GOT3 (cell line): ENCODE measurements at regions not wholly inside any gene's neighbourhood (a gene's known extent, or its start where the extent isn't known, plus 50 kb on each side); places are given as distances from the start of the nearest gene placed in this dataset.

Source experiments
- DNase-seq: peaks from one replicate; lab custom pipeline; 2025; ENCODE audit warnings: mixed read lengths; lab: John Stamatoyannopoulos, UW

DNA sequence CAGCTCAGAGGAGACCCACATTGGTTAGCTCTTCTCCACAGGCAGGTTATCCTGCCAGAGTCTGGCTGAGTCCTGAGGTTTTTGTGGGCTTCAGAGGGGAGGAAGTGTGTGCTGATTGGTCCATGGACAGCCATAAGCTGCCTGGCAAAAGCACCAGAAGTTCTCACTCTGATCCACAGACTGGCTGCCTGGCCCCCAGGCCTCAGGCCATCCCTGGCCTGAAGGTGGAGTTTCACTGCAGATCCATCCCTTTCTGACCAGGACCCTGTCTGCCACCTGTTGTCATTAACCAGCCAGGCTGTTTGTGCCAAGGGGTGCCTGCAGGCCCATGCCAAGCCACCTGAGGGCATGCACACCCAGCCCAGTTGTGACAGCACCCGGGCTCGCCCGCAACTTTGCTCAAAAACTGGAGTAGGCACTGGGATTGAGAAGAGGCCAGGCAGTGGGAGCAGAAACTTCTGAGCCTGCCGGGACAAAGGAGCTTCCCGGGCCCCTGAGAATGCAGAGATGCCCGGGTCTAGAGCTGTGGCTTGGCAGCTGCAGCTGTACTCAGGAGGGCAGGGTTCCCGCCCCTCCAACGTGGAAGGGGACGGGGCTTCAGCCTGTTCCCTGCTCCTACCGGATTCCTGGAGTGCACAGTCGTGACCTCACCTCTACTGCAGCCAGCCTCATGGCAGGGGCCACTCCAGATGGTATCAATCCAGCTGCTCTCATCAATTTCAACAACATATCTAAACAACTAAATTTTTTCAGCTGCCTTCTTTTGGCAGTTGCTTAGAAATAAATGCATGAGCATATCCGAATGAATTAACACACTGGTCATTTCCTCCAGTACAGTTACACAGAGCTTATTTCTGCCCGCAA lies 1277.3 kb downstream of the SLC16A7 start:
- DNase-seq = no peak

GRCh38 chr12:60874091-60874490 lies 1278.3 kb downstream of the SLC16A7 start:
- no peak for DNase-seq

GRCh38 chr12:60920841-60921495 lies 1325.1 kb downstream of the SLC16A7 start:
- no peak for DNase-seq

DNA sequence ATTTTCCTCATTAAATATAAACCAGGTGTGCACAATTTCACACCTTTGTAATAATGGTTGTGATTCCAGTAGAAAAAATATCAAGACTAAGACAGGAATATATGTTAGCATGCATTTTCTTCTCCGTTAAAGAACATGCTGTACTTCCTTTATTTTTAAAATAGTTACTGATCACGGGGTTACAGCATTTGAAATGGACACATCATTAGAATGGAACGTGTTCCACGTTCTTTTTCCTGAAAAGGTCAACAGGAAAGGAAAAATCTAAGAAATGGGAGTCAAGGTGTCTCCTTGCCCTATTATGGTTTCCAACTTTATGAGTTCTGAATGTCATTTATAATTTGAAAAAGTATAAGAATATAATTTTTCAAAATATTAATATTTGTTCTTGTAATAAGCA lies 1325.7 kb downstream of the SLC16A7 start:
- DNase-seq = no peak

DNA sequence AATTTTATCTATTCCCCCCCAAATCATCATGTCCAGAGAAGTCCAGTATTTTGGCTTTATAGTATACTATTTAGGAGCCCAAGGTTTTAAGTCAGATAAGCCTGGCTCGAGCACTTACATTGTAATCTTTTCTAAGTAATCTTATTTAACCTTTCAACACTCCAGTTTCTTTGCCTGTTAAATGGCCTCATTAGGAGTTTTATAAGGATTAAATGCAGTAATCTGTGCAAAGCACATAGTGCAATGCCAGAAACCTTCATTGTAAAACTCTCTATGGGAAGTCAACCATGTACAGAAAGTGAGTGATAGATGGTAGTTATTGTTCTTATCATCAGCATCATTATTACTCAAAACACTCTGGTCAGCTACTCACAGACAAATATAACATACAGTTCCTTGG lies 1330.4 kb downstream of the SLC16A7 start:
- no peak for DNase-seq

DNA sequence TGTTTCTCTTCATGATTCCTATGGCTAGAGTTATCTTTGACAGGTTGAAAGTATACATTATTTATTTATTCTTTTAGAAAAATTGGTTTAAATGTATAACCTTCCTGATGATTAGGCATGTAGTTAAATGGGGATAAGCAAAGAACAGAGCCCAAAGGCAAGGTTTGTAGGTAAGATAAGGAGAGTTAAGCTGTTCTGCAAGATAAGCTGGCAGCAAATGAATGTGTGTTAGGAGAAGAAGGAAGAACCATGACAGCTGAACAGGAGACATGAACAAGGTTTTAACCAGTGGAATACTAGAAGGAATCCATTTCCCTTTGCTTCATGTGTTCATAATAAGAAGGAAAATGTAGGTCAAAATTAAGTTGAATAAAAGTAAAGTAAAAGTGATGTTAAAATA lies 1330.1 kb upstream of the USP15 start:
- DNase-seq = no peak

- no peak for DNase-seq
Measured at GRCh38 chr12:60935981-60936761, 1324.0 kb upstream of the USP15 start.

DNA sequence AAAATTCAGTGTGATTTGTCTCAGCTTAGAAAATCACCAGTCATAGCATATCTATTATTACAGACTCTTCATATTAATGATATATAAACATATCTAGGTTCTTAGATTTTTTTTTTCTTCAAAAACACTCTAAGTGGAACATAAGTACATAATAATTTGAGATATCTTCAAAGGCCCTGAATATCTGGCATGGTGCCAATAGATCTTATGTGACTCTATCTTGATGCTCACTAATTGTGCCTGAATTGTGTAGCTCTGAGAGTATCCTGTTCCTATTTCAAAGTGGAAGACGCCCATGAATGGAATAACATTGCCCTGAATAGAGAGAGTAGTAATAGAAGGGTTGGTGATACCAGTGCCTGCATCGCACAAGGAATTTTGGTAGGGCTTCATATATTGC lies 1312.7 kb upstream of the USP15 start:
- no peak for DNase-seq

GRCh38 chr12:60967128-60967527 lies 1293.1 kb upstream of the USP15 start:
- DNase-seq = no peak

- no peak for DNase-seq
Measured at GRCh38 chr12:60977966-60978365, 1282.2 kb upstream of the USP15 start.

GRCh38 chr12:60980558-60980957 lies 1279.6 kb upstream of the USP15 start:
- no peak for DNase-seq

DNA sequence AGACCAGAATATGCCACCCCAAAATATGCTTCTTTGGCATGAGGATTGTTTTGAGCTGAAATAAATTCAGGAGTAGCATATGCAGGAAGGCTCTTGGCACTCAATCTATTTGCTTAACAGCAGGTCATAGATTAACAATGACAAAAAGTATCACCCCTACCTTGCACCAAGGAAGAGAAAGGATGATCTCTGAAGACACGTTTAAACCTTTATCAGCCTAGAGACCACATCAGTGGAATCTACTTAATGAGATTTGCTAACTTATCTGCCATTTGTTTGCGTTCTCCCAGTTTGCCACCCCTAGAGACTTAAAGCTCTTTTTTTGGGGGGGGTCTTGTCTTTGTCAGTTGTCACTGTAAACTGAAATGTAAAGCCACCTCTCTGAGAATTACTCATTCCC lies 1278.7 kb upstream of the USP15 start:
- no peak for DNase-seq

DNA sequence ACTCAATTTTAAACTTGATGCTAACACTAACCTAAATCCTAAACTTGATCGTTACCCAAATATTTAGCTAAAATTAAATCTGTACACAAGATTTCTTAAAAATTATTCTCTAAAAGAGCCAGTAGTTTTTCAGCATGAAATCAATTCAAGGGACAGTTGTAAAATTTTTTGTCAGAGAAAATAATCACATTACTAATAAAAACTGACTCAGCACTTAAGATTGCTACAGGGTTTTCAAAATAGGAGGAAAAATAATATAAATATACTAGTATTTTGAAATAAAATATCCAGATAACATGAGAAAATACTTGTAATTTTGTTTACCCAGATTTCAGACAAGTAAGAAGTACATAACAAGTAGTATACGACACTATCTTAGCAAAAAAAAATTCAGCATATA lies 1268.1 kb upstream of the USP15 start:
- no peak for DNase-seq

DNA sequence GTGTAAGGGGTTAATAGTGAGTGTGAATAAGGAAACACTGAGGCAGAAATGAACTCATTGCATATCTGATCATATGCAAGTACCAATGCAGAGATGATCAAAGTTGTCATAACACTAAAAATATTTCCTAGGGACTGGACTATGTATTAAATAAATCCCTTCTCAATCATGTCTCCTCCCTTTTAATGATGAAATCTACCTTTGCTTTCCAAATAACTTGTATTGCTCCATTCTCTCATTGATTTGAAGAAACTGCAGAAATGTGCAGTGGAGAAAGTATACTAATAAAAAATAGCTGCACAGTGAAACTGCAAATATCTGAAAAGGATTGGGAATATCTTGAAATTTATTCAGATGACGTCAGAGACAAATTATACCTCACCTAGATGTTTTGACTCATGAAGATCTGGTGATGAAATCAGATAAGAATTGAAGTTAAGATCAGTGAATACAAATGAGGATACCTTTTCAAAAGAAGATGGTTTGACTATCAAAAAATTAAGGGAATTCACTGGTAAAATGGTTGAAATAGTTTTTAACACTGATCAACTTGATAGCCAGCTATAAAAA lies 1264.9 kb upstream of the USP15 start:
- no peak for DNase-seq

- no peak for DNase-seq
Measured at GRCh38 chr12:60997869-60998378, 1262.3 kb upstream of the USP15 start.

DNA sequence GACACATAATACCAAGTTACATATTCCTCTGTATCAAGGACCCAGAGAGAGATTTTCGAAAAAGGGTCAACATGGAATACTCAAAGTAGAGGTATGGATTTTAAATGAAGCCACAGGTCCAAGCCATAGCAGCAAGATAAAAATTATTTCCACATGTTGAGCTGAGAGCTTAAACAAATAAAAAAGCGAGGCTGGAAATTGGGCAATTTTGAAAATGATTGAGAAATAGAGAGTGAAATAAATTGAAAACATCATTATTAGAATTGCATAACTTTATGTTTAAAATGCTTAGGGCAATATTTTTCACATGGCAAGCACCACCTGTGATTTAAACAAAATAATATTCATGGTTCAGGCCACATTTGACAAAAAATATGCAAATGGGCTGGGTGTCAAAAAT lies 1251.0 kb upstream of the USP15 start:
- DNase-seq = no peak

GRCh38 chr12:61011767-61012423 lies 1248.3 kb upstream of the USP15 start:
- no peak for DNase-seq

DNA sequence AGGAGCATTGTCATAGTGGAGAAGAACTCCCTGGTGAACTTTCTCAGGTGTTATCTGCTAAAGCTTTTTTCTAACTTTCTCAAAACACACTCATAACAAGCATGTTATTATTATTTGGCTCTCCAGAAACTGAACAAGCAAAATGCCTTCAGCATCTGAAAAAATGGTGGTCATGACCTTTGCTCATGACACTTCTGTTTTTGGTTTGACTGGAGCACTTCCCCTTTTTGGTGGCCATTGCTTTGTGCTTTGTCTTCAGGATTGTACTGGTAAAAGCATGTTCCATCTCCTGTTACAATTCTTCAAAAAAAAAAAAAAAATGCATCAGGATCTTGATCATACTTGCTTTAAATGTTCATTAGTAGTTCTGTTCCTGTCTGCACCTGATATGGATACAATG lies 1241.6 kb upstream of the USP15 start:
- no peak for DNase-seq

GRCh38 chr12:61023231-61023630 lies 1237.0 kb upstream of the USP15 start:
- DNase-seq = no peak

DNA sequence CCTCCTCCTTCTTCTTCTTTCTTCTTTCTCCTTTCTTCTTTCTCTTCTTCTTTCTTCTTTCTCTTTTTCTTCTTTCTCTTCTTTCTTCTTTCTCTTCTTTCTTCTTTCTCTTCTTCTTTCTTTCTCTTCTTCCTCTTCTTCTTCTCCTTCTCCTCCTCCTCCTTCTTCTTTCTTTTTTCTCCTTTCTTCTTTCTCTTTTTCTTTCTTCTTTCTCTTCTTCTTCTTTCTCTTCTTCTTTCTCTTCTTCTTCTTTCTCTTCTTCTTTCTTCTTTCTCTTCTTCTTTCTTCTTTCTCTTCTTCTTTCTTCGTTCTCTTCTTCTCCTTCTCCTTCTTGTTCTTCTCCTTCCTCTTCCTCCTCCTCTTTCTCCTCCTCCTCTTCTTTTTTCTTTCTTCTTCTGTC lies 1230.7 kb upstream of the USP15 start:
- DNase-seq = no peak

DNA sequence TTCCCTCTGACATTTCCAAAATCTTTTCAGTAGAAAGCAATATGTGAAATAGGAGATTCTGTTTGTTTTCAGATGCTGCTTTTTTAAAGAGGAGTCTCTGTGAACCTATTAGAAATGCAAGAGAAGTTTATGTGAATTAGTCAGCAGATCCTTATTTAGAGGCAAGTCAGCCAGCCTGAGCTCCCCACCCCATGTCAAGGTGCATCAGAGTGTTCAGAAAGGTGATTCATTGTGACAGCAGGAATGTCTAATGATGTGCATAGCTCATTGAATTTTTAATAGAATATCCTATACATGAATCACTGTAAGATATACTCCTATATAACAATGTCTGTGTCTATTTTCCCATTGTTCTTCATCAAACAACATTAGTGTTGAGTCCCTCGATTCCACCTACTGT lies 1222.4 kb upstream of the USP15 start:
- DNase-seq = no peak

DNA sequence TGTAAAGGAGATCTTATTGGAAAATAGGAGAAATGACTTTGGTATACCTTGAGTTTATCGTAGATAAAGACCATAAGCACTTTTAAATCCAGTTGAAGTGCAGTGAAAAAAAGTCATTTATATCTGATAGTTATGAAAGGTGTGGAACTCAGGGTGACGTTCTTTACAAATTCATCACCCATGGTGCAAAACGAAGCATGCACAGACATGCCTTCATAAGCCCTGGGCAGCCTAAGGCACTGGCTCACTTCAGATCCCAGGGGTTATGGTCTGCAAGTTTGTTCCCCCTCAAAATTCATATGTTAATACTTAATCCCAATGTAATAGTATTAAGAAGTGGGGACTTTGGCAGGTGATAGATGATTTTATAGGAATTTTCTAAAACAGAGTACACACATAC lies 1216.4 kb upstream of the USP15 start:
- no peak for DNase-seq
